HG03354 (cell line): ENCODE measurements at regions not wholly inside any gene's neighbourhood (a gene's known extent, or its start where the extent isn't known, plus 50 kb on each side); places are given as distances from the start of the nearest gene placed in this dataset.
"Not testable (repeated sequence)": the region's sequence is repeated elsewhere in the genome, so short reads cannot be mapped to it uniquely, and the experiment has no call there.

ENCODE experiments used
- ATAC-seq: cut with Tn5 transposase; IDR thresholded peaks from one replicate; pipeline ENCODE4 v1.9.1; 2021; ENCODE audit warnings: mild to moderate bottlenecking; ENCODE audit not compliant: unreplicated experiment, poor library complexity, severe bottlenecking

- no peak for ATAC-seq
Measured at GRCh38 chr1:213519098-213519497, 468.1 kb downstream of the RPS6KC1 start.

- no peak for ATAC-seq
Measured at GRCh38 chr1:213521206-213521605, 466.6 kb upstream of the PROX1 start.

GRCh38 chr1:213523781-213524398 is 463.9 kb upstream of the PROX1 start:
- ATAC-seq: no peak

DNA sequence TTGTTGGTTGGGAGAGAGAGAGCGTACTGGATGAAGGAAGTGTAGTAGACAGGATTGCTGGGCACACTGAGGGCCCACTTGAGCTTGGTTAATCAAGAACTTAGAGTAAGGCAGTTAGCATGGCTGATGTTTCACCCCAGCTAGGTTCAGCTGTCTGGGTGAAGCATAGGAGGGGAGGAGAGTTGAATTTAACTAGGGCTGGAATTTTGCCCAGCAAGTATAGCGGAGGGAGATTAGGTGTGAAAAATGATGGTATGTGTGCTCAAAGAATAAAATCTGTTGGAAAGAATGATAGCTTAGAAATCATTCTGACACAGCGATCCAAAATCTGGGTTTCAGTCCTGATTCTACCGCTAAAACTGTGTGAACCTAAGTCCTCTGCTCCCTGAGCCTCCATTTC is 461.5 kb upstream of the PROX1 start:
- no peak for ATAC-seq

DNA sequence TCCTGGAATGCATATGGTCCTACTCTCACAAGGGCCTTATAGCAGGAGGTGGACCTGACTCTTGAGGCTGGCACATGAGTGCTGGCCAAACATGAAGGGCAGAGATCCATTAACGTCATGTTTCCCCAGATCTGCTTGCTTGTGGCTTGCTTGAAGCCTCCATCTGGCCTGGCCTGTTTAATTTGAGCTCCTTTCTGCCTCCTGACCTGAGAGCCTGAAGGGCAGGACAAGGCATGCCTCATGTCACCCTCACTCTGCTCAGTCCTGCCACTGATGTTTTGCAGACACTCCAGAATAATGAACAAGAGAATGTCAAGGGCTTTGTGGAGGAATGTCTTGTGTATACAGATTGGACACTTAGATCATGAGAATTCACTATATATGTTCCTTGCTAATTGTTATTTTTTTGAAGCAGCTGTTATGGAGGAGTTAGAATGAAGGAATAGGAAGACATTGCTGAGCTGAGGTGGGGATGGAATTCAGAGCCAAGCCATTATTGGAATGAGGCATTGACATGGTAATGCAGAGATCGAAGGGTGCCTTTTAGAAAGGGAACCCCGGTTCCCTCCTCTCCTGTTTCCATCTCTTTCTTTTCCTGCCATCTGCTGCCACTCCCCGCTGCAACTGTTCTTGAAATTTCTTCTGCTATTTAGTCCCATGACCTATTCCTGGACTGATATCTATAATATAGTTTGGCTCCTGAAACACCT is 457.0 kb upstream of the PROX1 start:
- no peak for ATAC-seq

- ATAC-seq: no peak
Measured at GRCh38 chr1:213531369-213532310, 456.1 kb upstream of the PROX1 start.

DNA sequence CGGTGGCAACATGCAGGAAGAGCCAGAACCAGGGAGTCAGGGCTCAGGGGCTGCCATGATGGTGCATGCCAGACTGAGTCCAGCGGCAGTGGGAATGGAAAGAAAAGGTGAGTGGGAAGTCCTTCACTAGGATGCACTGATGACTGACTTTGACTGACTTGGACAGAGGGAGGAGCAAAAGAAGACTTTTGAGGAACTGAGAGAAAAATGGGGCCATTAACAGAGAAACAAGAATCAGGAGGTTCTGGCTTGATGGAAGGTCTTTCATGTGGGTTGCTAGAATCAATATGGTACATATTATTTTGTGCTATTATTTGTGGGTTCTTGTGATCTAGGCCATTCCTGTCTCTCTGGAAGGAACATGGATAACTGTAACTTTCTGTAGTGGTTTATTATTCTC is 454.6 kb upstream of the PROX1 start:
- no peak for ATAC-seq

GRCh38 chr1:213535679-213536078 is 452.1 kb upstream of the PROX1 start:
- no peak for ATAC-seq

GRCh38 chr1:213538251-213538650 is 449.5 kb upstream of the PROX1 start:
- no peak for ATAC-seq

DNA sequence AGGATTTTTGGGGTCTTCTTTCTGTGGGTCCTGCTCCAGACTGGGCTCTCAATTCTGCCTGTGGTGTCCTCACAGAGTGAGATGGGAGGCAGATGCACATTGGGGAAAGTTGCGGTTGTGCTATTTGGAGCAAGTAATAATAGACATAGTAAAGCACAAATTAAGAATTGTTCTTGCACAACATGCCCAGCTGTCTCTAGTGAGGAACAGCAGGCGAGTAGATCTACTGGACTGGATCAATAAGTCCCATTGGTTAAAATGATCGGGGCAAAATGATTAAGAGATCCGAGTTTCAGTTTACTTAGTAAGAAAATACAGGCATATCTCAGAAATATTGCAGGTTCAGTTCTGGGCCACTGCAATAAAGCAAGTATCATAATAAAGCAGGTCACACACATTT is 448.3 kb upstream of the PROX1 start:
- no peak for ATAC-seq

DNA sequence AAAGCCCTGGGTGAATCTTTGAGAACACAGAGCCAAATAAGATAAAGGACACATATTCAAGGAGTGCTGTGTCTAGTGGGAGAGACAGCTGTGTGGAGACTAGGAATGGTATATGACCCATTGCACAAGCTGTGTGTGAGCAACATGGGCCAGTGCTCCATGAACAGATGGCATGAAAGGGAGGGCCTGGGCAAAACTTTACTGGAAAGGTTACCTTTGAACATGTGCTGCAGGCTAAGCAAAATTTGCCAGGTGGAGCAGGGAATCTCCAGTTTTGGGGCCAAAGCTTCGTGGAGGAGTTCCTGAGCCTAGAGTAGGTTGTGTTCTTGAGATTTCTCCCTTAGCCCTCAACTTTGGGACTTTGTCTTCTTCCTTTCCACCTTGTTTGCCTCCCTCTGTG is 446.1 kb upstream of the PROX1 start:
- ATAC-seq: no peak

DNA sequence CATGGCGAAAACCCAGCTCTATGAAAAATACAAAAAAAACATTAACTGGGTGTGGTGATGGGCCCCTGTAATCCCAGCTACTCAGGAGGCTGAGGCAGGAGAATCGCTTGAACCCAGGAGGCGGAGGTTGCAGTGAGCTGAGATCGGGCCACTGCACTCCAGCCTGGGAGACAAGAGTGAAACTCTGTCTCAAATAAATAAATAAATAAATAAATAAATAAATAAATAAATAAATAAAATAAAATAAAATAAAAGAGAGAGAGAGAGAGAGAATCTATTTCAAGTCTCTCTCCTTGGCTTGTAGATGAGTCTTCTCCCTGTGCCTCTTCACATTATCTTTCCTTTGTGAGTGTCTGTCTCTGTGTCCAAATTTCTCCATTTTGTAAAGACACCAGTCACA is 442.6 kb upstream of the PROX1 start:
- ATAC-seq: not testable (repeated sequence)

GRCh38 chr1:213549982-213550381 is 437.8 kb upstream of the PROX1 start:
- ATAC-seq: no peak

DNA sequence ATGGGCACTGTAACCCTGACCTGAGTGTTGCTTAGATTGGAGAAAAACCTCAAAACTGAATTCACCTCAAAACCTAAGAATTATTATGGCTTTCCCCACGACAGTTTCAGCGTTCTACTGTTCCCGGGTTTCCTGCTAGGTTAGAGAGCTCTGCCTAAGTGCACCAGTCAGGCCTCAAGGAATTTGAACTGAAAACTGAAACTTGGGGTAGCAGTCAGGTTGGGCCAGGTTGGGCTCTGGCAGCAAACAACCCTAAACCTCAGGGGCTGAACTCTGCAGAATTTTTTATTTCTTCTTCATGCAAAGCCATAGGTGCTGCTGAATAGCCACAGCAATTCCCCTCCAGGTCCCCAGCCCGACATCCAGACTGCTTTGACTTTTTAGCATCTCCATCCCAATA is 437.0 kb upstream of the PROX1 start:
- no peak for ATAC-seq

- no peak for ATAC-seq
Measured at GRCh38 chr1:213552045-213552444, 435.7 kb upstream of the PROX1 start.

DNA sequence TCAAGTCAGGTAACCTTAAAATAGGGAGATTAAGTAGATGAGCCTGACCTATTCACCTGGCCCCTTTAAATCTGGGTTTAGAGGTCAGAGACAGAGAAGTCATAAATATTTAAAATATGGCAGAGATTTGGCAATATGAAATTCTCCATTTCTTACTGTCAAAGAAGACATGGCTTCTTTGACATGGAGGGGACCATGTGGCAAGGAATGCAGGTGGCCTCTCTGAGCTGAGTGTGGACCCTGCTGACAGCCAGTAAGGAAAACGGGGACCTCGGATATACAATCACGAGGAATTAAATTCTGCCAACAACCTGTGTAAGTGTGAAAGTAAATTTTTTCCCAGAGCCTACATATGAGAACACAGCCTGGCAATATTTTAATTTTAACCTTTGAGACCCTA is 427.5 kb upstream of the PROX1 start:
- no peak for ATAC-seq

DNA sequence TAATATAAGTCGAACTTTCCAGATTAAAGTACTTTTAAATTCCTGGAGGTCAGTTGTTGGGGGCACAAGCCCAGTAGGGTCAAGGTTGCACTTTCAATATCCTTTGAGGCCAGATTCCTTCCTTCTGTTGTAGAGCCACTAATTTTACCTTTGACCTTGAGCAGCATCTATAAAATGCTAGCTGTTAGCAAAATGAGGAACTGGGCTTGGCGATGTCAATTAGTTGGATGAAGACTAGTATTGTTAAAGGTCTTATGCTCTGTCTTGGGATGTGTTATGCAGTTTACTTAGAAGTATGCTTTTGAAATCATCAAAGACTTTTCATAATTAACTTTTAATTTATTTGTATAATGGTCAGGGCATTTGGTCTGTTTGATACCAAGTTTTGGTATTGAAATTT is 425.9 kb upstream of the PROX1 start:
- no peak for ATAC-seq

GRCh38 chr1:213564215-213564659 is 423.5 kb upstream of the PROX1 start:
- ATAC-seq: no peak

DNA sequence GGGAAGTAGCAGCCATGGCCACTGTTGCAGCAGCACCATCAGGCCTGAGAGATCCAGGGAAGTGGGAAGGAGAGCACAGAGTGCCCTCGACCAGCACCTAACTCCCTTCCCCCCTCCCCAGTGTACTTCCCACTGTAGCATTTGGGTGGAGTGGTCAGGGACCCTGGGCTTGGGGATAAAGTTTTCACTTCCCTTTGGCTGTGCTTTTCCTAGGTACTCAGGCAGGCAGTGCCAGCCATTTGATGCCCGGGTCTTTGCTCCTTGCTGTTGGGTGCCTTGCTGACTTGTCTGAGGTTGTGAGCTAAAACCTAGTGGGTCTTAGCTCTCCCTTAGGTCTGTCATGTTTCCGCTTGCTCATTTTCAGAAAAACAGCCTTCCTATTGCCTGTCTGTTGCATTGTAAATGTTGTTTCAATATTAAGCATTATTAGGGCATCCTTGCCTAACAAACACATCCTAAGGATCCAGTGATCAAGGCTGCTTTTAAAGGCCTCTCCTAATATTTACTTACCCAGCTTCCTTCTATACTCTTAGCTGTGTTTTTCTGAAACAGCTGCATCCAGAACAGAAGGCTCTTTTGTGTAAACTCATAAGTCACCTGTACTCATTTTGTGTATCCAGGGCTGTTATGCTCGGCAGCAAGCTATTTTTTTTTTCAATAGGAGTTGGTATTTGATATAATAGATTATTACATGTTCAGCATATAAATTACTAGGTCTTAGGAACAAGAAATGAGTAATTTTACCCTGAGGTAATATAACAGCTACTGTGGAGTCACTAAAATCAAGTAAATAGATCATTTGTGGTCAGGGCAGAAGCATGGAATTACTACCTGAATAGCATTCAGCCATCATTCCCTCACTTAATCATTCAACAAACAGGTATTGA is 418.6 kb upstream of the PROX1 start:
- no peak for ATAC-seq

DNA sequence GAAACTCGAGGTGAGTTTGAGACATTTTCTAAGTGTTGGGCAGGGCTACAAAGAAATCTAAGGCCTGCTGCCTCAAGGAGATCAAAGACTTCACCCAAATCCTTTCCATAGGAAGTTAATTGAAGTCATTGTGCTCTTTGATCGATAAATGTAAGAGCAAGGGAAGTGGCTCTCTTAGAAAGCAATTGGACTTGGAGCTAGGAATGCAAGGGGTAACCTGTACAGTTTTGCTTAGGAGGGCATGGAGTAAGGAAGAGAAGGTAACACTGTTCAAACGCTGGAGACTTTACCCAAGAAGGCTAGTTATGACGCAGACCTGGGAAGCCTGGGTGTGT is 418.0 kb upstream of the PROX1 start:
- ATAC-seq: no peak
